Astrocyte (in vitro differentiated cells and primary cell): ENCODE measurements at regions not wholly inside any gene's neighbourhood (a gene's known extent, or its start where the extent isn't known, plus 50 kb on each side); places are given as distances from the start of the nearest gene placed in this dataset.

Experiments used
- DNase-seq: peaks from one replicate; pipeline ENCODE4 v3.0.0-alpha.2; 2010; ENCODE audit warnings: low read depth
- FAIRE-seq: peaks from 2 replicates; lab custom pipeline; 2011; peaks lifted over from hg19 to GRCh38; lab: Jason Lieb, UNC
- H2AFZ ChIP-seq: 2 replicates; pipeline ENCODE4 v1.6.0; 2012; ENCODE audit warnings: low read depth, low read length, inconsistent platforms
- H3K27ac ChIP-seq: 2 replicates; pipeline ENCODE4 v1.5.1; 2011; ENCODE audit warnings: low read depth, low read length, inconsistent platforms
- H3K27me3 ChIP-seq: 2 replicates; pipeline ENCODE4 v1.6.0; 2011; ENCODE audit warnings: low read length, inconsistent platforms; ENCODE audit not compliant: insufficient read depth
- H3K36me3 ChIP-seq: 2 replicates; pipeline ENCODE4 v1.5.1; 2011; ENCODE audit warnings: low read length, inconsistent platforms; ENCODE audit not compliant: insufficient read depth
- H3K4me1 ChIP-seq: 2 replicates; pipeline ENCODE4 v1.5.1; 2011; ENCODE audit warnings: low read length, inconsistent platforms; ENCODE audit not compliant: insufficient read depth
- H3K4me2 ChIP-seq: 2 replicates; pipeline ENCODE4 v1.6.0; 2012; ENCODE audit warnings: low read length, inconsistent platforms
- H3K4me3 ChIP-seq: 2 replicates; pipeline ENCODE4 v1.5.1; 2011; ENCODE audit warnings: low read depth, mild to moderate bottlenecking, low read length, inconsistent platforms; ENCODE audit not compliant: insufficient read depth
- H3K79me2 ChIP-seq: 2 replicates; pipeline ENCODE4 v1.6.0; 2012; ENCODE audit warnings: mild to moderate bottlenecking, low read length, inconsistent platforms; ENCODE audit not compliant: insufficient read depth
- H3K9ac ChIP-seq: 2 replicates; pipeline ENCODE4 v1.6.0; 2012; ENCODE audit warnings: mild to moderate bottlenecking, low read length, inconsistent platforms
- H3K9me3 ChIP-seq: 2 replicates; pipeline ENCODE4 v1.5.1; 2012; ENCODE audit warnings: low read depth, mild to moderate bottlenecking, low read length, inconsistent platforms; ENCODE audit not compliant: insufficient read depth
- H4K20me1 ChIP-seq: 2 replicates; pipeline ENCODE4 v1.6.0; 2012; ENCODE audit warnings: low read length, inconsistent platforms; ENCODE audit not compliant: insufficient read depth
- H3K27ac Mint-ChIP-seq: one replicate; pipeline ENCODE4 v1.8.0; 2021; ENCODE audit warnings: mild to moderate bottlenecking, mixed read lengths; ENCODE audit not compliant: unreplicated experiment
- H3K27me3 Mint-ChIP-seq: one replicate; pipeline ENCODE4 v1.8.0; 2021; ENCODE audit warnings: low read depth, mixed read lengths; ENCODE audit not compliant: unreplicated experiment
- H3K36me3 Mint-ChIP-seq: one replicate; pipeline ENCODE4 v1.8.0; 2021; ENCODE audit warnings: low read depth, mixed read lengths; ENCODE audit not compliant: unreplicated experiment
- H3K4me1 Mint-ChIP-seq: one replicate; pipeline ENCODE4 v1.8.0; 2021; ENCODE audit warnings: low read depth, mixed read lengths; ENCODE audit not compliant: unreplicated experiment
- H3K4me3 Mint-ChIP-seq: one replicate; pipeline ENCODE4 v1.8.0; 2021; ENCODE audit warnings: mild to moderate bottlenecking, moderate library complexity, mixed read lengths; ENCODE audit not compliant: unreplicated experiment
- H3K9me3 Mint-ChIP-seq: one replicate; pipeline ENCODE4 v1.8.0; 2021; ENCODE audit warnings: mild to moderate bottlenecking, mixed read lengths; ENCODE audit not compliant: unreplicated experiment
- EZH2 ChIP-seq: IDR thresholded peaks from 2 replicates; pipeline ENCODE4 v1.6.1; 2012; ENCODE audit warnings: mild to moderate bottlenecking, low read length, inconsistent platforms; ENCODE audit not compliant: insufficient read depth
- TF ChIP-seq, protein P1 (sequence below): IDR thresholded peaks from 2 replicates; pipeline ENCODE4 v1.5.1; 2011; ENCODE audit warnings: low read depth, mild to moderate bottlenecking, inconsistent platforms, low read length, moderate library complexity; ENCODE audit not compliant: insufficient read depth

- Histone ChIP-seq H3K79me2 (no peaks in the 10 kb centered on the region), H3K9me3 (no peaks in the 10 kb centered on the region), H2AFZ (no peak overlapping the region), H4K20me1 (no peaks in the 10 kb centered on the region), H3K9ac (no peak overlapping the region), H3K4me3 (no peak overlapping the region), H3K27ac (no peak overlapping the region), H3K36me3 (no peaks in the 10 kb centered on the region), H3K4me2 (no peak overlapping the region), H3K4me1 (no peaks in the 10 kb centered on the region), H3K27me3 (no peaks in the 10 kb centered on the region)
- FAIRE-seq (no peak), DNase-seq (no peak)
- peaks cover 4% of the 10 kb centered on the region for H3K4me1 Mint-ChIP-seq
- peaks cover 3% of the 10 kb centered on the region for H3K9me3 Mint-ChIP-seq
- H3K36me3 Mint-ChIP-seq: no peaks in the 10 kb centered on the region
- TF ChIP-seq, protein P1, sequence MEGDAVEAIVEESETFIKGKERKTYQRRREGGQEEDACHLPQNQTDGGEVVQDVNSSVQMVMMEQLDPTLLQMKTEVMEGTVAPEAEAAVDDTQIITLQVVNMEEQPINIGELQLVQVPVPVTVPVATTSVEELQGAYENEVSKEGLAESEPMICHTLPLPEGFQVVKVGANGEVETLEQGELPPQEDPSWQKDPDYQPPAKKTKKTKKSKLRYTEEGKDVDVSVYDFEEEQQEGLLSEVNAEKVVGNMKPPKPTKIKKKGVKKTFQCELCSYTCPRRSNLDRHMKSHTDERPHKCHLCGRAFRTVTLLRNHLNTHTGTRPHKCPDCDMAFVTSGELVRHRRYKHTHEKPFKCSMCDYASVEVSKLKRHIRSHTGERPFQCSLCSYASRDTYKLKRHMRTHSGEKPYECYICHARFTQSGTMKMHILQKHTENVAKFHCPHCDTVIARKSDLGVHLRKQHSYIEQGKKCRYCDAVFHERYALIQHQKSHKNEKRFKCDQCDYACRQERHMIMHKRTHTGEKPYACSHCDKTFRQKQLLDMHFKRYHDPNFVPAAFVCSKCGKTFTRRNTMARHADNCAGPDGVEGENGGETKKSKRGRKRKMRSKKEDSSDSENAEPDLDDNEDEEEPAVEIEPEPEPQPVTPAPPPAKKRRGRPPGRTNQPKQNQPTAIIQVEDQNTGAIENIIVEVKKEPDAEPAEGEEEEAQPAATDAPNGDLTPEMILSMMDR: no peak
- TF ChIP-seq EZH2: no peak
- H3K4me3 Mint-ChIP-seq: no peak overlapping the region
- peaks cover 56% of the 10 kb centered on the region for H3K27me3 Mint-ChIP-seq
- no peak overlapping the region for H3K27ac Mint-ChIP-seq
Measured at GRCh38 chr6:167494698-167495435, 170.0 kb downstream of the TTLL2 start.

DNA sequence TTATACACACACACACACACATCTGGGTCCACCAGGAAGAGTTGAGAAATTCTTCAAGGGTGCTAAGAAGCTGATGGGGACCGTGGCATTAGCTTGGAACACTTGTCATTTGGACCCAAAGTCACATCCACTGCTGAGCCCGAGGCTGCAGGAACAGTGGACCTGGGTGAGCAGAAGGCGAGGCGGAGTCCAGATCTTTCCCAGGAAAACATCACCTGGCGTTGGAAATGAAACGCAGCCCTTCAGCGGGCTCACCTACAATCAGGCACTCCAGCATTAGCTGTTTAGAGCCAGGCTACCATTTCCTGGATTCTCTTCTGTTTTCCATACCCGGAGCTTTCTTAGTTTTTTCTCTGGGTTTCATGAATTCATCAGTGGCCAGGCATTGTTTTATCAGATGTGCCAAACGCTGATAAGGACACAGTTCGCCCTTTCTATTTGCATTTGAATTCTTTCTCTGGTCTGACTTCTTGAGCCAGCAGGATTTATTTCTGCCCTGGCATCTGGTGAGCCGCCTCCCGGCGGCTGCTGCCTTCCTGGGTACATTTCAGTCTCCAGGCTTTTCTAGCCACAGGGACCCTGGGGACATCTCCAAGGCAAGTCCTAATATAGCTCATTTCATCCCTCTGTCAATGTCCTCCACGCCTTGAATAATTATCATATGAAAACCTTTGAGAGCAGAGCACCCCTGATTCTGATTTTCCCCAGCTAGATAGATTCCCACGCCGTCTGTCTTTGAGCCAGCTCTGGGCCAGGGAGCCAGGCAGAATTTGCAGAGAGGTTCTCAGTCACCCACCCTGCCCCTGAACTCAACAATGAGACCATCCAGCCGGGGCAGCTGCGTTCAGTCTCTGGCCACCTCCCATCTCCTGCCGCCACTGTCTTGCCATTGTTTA is 170.9 kb downstream of the TTLL2 start:
- no peaks in the 10 kb centered on the region for H3K27me3 ChIP-seq
- no peaks in the 10 kb centered on the region for H3K79me2 ChIP-seq
- Mint-ChIP-seq H3K27me3 (peaks cover 62% of the 10 kb centered on the region), H3K36me3 (no peaks in the 10 kb centered on the region), H3K9me3 (peaks cover 3% of the 10 kb centered on the region), H3K27ac (no peak overlapping the region), H3K4me3 (no peak overlapping the region), H3K4me1 (peaks cover 4% of the 10 kb centered on the region)
- H3K36me3 ChIP-seq: no peaks in the 10 kb centered on the region
- no peaks in the 10 kb centered on the region for H3K4me1 ChIP-seq
- no peaks in the 10 kb centered on the region for H4K20me1 ChIP-seq
- FAIRE-seq (no peak), DNase-seq (no peak)
- H3K27ac ChIP-seq: no peak overlapping the region
- no peak overlapping the region for H3K4me3 ChIP-seq
- no peak overlapping the region for H2AFZ ChIP-seq
- no peaks in the 10 kb centered on the region for H3K9me3 ChIP-seq
- TF ChIP-seq, protein P1: no peak
- no peak for TF ChIP-seq EZH2
- no peak overlapping the region for H3K9ac ChIP-seq
- H3K4me2 ChIP-seq: no peak overlapping the region
